ENCODE measurements at regions not wholly inside any gene's neighbourhood (a gene's known extent, or its start where the extent isn't known, plus 50 kb on each side); places are given as distances from the start of the nearest gene placed in this dataset.

- no peak for FAIRE-seq
- H3K27ac ChIP-seq (ENCODE audit: insufficient read depth, low read depth, low read length), result no peak overlapping the region
- POLR2A ChIA-PET, result no interaction called here
- peaks cover 2% of the 10 kb centered on the region for H3K9me3 ChIP-seq (replicated peaks; ENCODE audit: control insufficient read depth, insufficient read depth, low read length)
- no peak for DNase-seq (ENCODE audit: low read depth, low spot score)
- no peaks in the 10 kb centered on the region for H3K36me3 ChIP-seq (ENCODE audit: control insufficient read depth in 2 of 2, extremely low read depth in 1 of 2, insufficient read depth in 2 of 2, low read length in 2 of 2)
- no peaks in the 10 kb centered on the region for H3K79me2 ChIP-seq (ENCODE audit: control insufficient read depth, insufficient read depth, low read length)
- CTCF ChIA-PET, result no interaction called here
- no peak overlapping the region for H3K4me2 ChIP-seq (ENCODE audit: insufficient read depth, low read length)
- no TSS peak for BruUV-seq (replicated peaks)
- intact Hi-C loops (cut with micrococcal nuclease) (no loop called here), dilution Hi-C loops (cut with MboI; ENCODE audit: extremely low pct_ligation_motif_present, low sequenced_read_pairs) (no loop called here)
- no peaks in the 10 kb centered on the region for H3K27me3 ChIP-seq (ENCODE audit: control insufficient read depth in 2 of 2, insufficient read depth in 2 of 2, low read length in 2 of 2)
- H3K9ac ChIP-seq (replicated peaks; ENCODE audit: extremely low read depth, insufficient read depth, low read length), result no peak overlapping the region
- H3K4me3 ChIP-seq (replicated peaks in 1 of 3; ENCODE audit: insufficient read depth in 1 of 3, low read depth in 1 of 3, low read length in 3 of 3), result no peak overlapping the region
- H3K4me1 ChIP-seq (ENCODE audit: control insufficient read depth, extremely low read depth, insufficient read depth, low read length), result no peaks in the 10 kb centered on the region
- H4K20me1 ChIP-seq (replicated peaks; ENCODE audit: control insufficient read depth, extremely low read depth, insufficient read depth, low read length), result no peaks in the 10 kb centered on the region
- H3K9me1 ChIP-seq (replicated peaks; ENCODE audit: control insufficient read depth, extremely low read depth, insufficient read depth, low read length), result no peaks in the 10 kb centered on the region
- no peak overlapping the region for H2AFZ ChIP-seq (ENCODE audit: low read depth, low read length)
- TF ChIP-seq FOS (IDR thresholded peaks at IDR 0.05; ENCODE audit: borderline replicate concordance, insufficient read depth, low read length), result no peak
- no peak for TF ChIP-seq MYC (IDR thresholded peaks at IDR 0.05; ENCODE audit: low read depth, low read length)
- no peak for TF ChIP-seq JUN (IDR thresholded peaks at IDR 0.05; ENCODE audit: borderline replicate concordance, insufficient read depth, insufficient read length, low read depth)
Observed at GRCh38 chr5:30279237-30279636, 914.2 kb upstream of the CDH6 start.

DNA sequence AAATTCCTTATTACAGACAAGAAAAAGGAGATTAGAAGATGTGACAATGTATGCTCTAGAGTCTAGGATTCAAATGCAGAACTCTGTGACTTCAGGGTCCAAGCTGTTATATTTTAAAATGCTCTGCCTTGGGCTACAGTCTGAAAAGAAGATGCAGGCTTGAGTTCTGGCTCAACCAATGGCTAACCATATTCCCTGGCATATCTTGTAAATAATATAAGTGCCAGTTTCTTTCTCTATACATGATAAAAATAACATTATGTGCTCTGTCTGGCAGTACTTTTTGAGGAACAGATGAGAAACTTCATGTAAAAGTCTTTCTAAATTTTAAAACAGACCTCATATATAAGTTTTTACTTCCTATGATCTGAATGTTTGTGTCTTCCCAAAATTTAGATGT, 926.5 kb upstream of the CDH6 start:
- no peak for FAIRE-seq
- H3K9ac ChIP-seq (replicated peaks; ENCODE audit: extremely low read depth, insufficient read depth, low read length), result no peak overlapping the region
- intact Hi-C loops (cut with micrococcal nuclease) (no loop called here), dilution Hi-C loops (cut with MboI; ENCODE audit: extremely low pct_ligation_motif_present, low sequenced_read_pairs) (no loop called here)
- H3K4me1 ChIP-seq (ENCODE audit: control insufficient read depth, extremely low read depth, insufficient read depth, low read length), result no peaks in the 10 kb centered on the region
- H3K27ac ChIP-seq (ENCODE audit: insufficient read depth, low read depth, low read length), result no peak overlapping the region
- peaks cover 4% of the 10 kb centered on the region for H3K9me3 ChIP-seq (replicated peaks; ENCODE audit: control insufficient read depth, insufficient read depth, low read length)
- ChIA-PET CTCF (no interaction called here), POLR2A (no interaction called here)
- H3K79me2 ChIP-seq (ENCODE audit: control insufficient read depth, insufficient read depth, low read length), result no peaks in the 10 kb centered on the region
- H2AFZ ChIP-seq (ENCODE audit: low read depth, low read length), result no peak overlapping the region
- DNase-seq (ENCODE audit: low read depth, low spot score), result no peak
- H3K4me3 ChIP-seq (replicated peaks in 1 of 3; ENCODE audit: insufficient read depth in 1 of 3, low read depth in 1 of 3, low read length in 3 of 3), result no peak overlapping the region
- TF ChIP-seq JUN (IDR thresholded peaks at IDR 0.05; ENCODE audit: borderline replicate concordance, insufficient read depth, insufficient read length, low read depth) (no peak), GATA2 (IDR thresholded peaks at IDR 0.05; ENCODE audit: insufficient read depth, insufficient read length, low read depth, low read length) (no peak), MYC (IDR thresholded peaks at IDR 0.05; ENCODE audit: low read depth, low read length) (no peak), POLR2A (IDR thresholded peaks at IDR 0.05; ENCODE audit: low read depth, low read length) (no peak)
- H3K36me3 ChIP-seq (ENCODE audit: control insufficient read depth in 2 of 2, extremely low read depth in 1 of 2, insufficient read depth in 2 of 2, low read length in 2 of 2), result no peaks in the 10 kb centered on the region
- BruUV-seq (replicated peaks), result no TSS peak
- H3K9me1 ChIP-seq (replicated peaks; ENCODE audit: control insufficient read depth, extremely low read depth, insufficient read depth, low read length), result no peaks in the 10 kb centered on the region
- no peaks in the 10 kb centered on the region for H3K27me3 ChIP-seq (ENCODE audit: control insufficient read depth in 2 of 2, insufficient read depth in 2 of 2, low read length in 2 of 2)
- no peak overlapping the region for H3K4me2 ChIP-seq (ENCODE audit: insufficient read depth, low read length)
- H4K20me1 ChIP-seq (replicated peaks; ENCODE audit: control insufficient read depth, extremely low read depth, insufficient read depth, low read length), result no peaks in the 10 kb centered on the region

Data from endothelial cell of umbilical vein (primary cell).